ENCODE measurements at regions not wholly inside any gene's neighbourhood (a gene's known extent, or its start where the extent isn't known, plus 50 kb on each side); places are given as distances from the start of the nearest gene placed in this dataset.

- no peak for TF ChIP-seq TFAM (CRISPR knock-in tag; conservative IDR thresholded peaks at IDR 0.05)
- no peak for TF ChIP-seq EP300 (IDR thresholded peaks at IDR 0.05; ENCODE audit: low read length)
- TF ChIP-seq E2F6 (IDR thresholded peaks at IDR 0.05; ENCODE audit: borderline replicate concordance in 1 of 2, extremely low read depth in 1 of 2, insufficient read depth in 1 of 2, insufficient read length in 1 of 2, low read depth in 1 of 2, low read length in 1 of 2, poor library complexity in 1 of 2, severe bottlenecking in 1 of 2) = no peak
- TF ChIP-seq MBD2 (IDR thresholded peaks at IDR 0.05; ENCODE audit: borderline replicate concordance, low read depth) = no peak
- TF ChIP-seq ZFP91 (CRISPR knock-in tag; IDR thresholded peaks at IDR 0.05) = no peak
- no peak for TF ChIP-seq ZZZ3 (IDR thresholded peaks at IDR 0.05)
- no peak for TF ChIP-seq ZNF436 (CRISPR knock-in tag; IDR thresholded peaks at IDR 0.05)
- TF ChIP-seq HES1 (IDR thresholded peaks at IDR 0.05; ENCODE audit: low read depth) = no peak
- no peak for TF ChIP-seq ELF2 (CRISPR knock-in tag; IDR thresholded peaks at IDR 0.05)
- no peak for TF ChIP-seq CEBPG (CRISPR knock-in tag; IDR thresholded peaks at IDR 0.05)
- no peak for TF ChIP-seq CEBPG (tag; conservative IDR thresholded peaks at IDR 0.05 in 1 of 2, IDR thresholded peaks at IDR 0.05 in 1 of 2)
- no peak for TF ChIP-seq MBD1 (CRISPR knock-in tag; IDR thresholded peaks at IDR 0.05)
- TF ChIP-seq PTRF (tag; IDR thresholded peaks at IDR 0.05) = no peak
- TF ChIP-seq ZBTB26 (CRISPR knock-in tag; IDR thresholded peaks at IDR 0.05) = no peak
- TF ChIP-seq BACH1 (tag; IDR thresholded peaks at IDR 0.05) = no peak
- no peaks in the 10 kb centered on the region for H3K79me2 ChIP-seq (ENCODE audit: control insufficient read depth, insufficient read depth, low read length)
- H3K9me3 ChIP-seq (replicated peaks; ENCODE audit: control insufficient read depth, insufficient read depth, low read depth, low read length) = no peaks in the 10 kb centered on the region; the same call in 1 of the 2 replicates
- POLR2A ChIA-PET = no interaction called here
- H3K36me3 ChIP-seq (ENCODE audit: control insufficient read depth, insufficient read depth, low read length) = no peaks in the 10 kb centered on the region
- H3K9ac ChIP-seq (ENCODE audit: insufficient read depth in 1 of 2, low read depth in 2 of 2, low read length in 2 of 2) = no peak overlapping the region
- CTCF ChIA-PET (ENCODE audit: low intra/inter-chr PET ratio) = no interaction called here
- ATAC-seq = no peak
- no peaks in the 10 kb centered on the region for H4K20me1 ChIP-seq (replicated peaks; ENCODE audit: control insufficient read depth, insufficient read depth, low read length)
- H3K4me3 ChIP-seq = no peak overlapping the region
- no peak for FAIRE-seq
- H3K4me2 ChIP-seq (ENCODE audit: insufficient read depth, low read length) = no peak overlapping the region
- DNase-seq (ENCODE audit: extremely low read depth in 1 of 4, low spot score in 3 of 4) = no peak
- no peaks in the 10 kb centered on the region for H3K27me3 ChIP-seq (ENCODE audit: control insufficient read depth in 2 of 2, insufficient read depth in 2 of 2, low read length in 2 of 2)
- intact Hi-C loops (cut with micrococcal nuclease) (no loop called here), in situ Hi-C loops (cut with MboI) (no loop called here)
- BruUV-seq (replicated peaks) = no TSS peak
- no peak overlapping the region for H3K27ac ChIP-seq (ENCODE audit: extremely low read depth, low read depth, low read length)
- no peaks in the 10 kb centered on the region for H3K9me1 ChIP-seq (ENCODE audit: control insufficient read depth, insufficient read depth, low read length)
- no peak overlapping the region for H2AFZ ChIP-seq (ENCODE audit: low read depth, low read length)
- no peaks in the 10 kb centered on the region for H3K4me1 ChIP-seq (replicated peaks in 1 of 2; ENCODE audit: control insufficient read depth in 2 of 2, insufficient read depth in 2 of 2, low read length in 2 of 2)
These were observed 582.0 kb upstream of the TMPRSS15 start for GRCh38 chr21:18985584-18985983.

Measured in K562 (cell line).